Stimulated activated CD8-positive, alpha-beta memory T cell treated with anti-CD3 and anti-CD28 coated beads, Interleukin-15, amount 100 ng/mL, for 48 hours (primary cell): ENCODE measurements at regions not wholly inside any gene's neighbourhood (a gene's known extent, or its start where the extent isn't known, plus 50 kb on each side); places are given as distances from the start of the nearest gene placed in this dataset.
"Not testable (repeated sequence)": the region's sequence is repeated elsewhere in the genome, so short reads cannot be mapped to it uniquely, and the experiment has no call there.

Source experiments
- DNase-seq, 2 donors: peaks; one replicate each; pipeline ENCODE4 v3.0.0-alpha.2; 2020; ENCODE audit warnings: low read depth in 2 of 2

DNA sequence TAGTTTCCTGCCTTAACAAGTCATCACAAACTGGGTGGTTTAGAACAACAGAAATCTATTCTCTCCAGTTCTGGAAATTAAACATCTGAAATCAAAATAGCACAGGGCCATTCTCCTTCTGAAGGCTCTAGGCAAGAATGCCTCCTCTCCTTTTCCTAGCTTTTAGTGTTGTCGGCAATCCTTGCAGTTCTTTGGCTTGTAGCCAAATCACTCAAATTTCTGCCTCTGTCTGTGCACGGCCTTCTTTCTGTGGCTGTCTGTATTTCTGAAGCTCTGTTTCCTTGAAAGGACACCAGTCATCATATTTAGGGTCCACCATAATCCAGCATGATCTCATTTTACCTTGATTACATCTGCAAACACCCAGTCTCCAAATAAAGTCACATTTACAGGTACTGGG, 795.5 kb downstream of the METTL15 start:
- no peak for DNase-seq

DNA sequence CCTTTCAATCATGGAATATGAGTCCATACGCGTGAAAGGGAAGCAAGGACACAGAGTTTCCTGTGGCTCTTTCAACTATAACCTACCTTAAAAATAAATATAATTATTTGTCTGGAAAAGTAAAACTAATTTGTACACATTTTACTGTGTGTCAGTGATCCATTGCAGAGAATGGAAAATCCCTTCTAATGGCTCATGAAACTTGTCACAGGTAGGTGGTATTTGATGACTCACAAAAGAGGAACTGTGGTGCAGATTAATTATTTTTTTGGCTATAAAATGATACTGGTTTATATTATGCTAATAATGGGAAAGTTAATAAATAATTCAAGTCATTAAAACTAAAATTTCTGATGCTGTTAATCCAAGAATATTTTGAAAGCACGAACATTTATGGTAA, 792.2 kb downstream of the METTL15 start:
- DNase-seq, result no peak

DNA sequence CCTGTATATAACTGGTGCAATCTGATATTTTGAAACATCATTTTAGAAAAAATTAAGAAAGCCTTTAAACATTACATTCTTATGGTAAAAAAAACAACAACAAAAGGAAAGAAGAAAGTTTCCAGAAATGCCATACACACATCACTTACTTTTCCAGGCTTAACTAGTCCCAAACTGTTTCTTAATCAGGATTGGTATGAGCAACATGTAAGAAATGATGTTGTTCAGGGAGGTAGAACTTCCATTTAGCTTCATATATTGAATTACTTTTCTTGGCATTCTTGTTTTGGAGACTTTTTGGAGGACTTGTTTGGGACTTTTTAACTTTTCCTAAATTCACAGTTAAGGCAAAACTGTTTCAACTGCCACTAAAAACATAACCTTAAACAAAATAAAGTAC, 791.5 kb downstream of the METTL15 start:
- no peak for DNase-seq

DNA sequence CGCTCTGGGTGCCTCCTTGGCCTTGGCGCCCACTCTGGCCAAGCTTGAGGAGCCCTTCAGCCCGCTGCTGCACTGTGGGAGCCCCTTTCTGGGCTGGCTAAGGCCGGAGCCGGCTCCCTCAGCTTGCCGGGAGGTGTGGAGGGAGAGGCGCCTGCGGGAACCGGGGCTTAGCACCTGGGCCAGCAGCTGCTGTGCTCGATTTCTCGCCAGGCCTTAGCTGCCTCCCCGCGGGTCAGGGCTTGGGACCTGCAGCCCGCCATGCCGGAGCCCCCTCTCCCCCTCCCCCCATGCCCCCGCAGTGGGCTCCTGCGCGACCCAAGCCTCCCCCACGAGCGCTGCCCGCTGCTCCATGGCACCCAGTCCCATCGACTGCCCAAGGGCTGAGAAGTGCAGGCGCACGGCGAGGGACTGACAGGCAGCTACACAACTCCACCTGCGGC, 782.4 kb downstream of the METTL15 start:
- DNase-seq, result not testable (repeated sequence)

DNA sequence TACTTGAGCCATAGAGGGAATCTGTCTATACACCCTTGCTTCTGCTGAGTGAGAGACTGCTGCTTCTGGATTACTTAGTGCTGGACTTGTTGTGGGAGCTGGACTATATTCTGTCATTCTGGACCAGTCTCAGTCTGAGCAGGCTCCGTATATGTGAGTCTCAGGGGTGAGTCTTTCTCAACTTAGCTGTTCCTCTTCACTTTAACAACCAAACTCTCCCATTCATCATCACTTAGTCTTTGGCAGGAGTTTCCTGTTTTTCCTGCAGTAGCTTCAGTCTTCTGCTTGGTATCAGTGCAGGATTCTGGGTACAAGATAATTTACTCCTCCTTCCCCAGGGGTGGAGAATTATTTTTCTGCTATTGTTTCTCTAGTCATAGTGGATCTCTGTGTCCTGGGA, 779.5 kb downstream of the METTL15 start:
- no peak for DNase-seq

DNA sequence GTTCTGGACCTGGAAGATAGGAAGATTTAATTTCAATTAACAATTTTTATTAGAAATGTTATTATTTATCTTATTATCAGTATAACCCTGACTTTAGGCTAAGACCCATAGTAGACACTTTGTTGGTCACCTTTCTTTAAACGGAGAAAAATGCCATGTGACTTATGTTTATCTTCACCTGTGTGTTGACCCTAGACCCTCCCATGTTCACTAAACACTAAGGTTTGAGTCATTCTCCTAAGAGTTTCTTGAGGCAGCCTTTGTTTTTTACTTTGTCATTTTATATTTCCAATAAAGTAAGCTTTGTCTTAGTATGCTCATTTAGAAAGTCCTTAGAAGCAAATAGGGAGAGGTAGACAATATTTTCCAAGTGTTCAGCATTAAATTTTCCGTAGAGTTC, 771.7 kb downstream of the METTL15 start:
- DNase-seq, result no peak

DNA sequence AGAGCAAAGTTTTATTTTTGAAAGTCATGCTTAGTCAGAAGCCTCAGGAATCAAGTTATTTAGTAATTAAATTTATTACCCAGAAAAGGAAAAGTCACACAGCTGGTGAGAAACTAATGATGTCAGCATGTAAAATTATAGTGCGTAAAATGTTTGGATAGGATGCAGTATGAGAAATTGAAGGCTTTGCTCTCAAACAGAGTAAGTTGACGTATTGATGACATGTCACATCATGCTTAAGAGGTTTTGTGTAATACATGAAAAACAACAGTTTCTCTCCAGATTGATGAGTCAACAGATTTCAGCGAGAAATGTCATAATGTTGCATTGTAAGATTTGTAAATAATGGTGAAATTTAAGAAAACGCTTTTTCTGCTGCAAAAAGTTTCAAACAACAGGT, 769.8 kb downstream of the METTL15 start:
- DNase-seq, result no peak

DNA sequence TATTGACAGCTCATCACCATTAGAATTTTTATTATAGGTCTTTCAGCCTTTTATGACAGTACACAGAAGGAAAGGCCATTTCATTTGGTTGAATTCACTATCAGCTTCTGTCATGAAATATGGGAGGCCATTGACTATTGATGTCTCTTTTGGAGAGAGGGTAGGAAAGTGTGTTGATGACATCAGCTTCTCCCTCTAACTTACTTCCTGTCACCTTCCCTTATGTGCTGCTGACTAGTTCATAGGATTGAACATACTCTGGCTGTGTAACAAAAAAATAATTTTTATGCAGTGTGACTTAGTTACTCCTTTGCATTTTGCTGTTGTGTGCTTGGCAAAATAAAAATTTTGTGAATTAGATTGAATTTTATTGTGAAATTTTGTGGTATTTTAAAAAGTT, 769.2 kb downstream of the METTL15 start:
- no peak for DNase-seq

DNA sequence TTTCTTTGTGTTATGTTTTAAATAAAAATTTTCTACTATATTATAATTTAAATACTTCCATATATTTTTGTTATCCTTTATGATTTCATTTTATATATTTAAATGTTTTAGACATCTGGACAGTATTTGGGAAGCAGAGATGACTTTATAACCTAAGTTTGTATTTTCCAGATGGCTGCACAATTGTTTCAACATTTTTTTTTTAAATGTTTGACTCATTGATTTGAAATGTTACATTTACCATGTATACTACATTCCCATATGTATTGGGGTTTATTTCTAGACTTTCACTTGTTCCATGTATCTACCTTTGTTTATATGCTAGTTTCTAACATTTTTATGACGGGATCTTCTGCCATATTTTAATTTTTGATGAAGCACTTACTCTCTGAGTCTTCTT, 766.5 kb downstream of the METTL15 start:
- no peak for DNase-seq

DNA sequence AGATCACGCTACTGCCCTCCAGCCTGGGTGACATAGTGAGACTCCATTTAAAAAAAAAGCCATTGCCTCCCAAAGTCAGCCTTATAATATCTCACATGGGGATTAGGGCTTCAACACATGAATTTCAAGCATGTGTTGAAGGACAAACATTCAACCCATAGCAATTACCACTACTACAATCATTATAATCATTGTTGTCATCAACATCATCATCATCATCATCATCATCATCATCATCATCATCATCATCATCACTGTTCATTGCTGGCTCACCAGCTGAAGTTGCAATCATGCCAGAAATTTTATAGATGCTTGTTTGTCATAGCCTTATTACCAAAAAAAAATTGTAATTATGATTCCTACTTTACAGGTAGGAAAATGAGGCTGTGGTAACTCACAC, 762.9 kb downstream of the METTL15 start:
- DNase-seq, result no peak

DNA sequence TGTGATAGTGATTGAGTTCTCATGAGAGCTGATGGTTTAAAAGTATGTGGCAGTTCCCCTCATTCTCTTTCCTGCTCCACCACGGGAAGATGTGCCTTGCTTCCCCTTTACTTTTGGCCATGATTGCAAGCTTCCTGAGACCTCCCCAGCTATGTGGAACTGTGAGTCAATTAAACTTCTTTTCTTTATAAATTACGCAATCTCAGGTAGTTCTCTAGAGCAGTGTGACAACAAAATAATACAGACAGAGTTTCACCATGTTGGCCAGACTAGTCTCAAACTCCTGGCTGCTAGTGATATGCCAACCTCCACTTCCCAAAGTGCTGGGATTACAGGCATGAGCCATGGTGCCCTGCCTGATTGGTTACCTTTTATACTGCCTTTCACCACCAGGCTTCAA, 755.2 kb downstream of the METTL15 start:
- DNase-seq, result no peak

DNA sequence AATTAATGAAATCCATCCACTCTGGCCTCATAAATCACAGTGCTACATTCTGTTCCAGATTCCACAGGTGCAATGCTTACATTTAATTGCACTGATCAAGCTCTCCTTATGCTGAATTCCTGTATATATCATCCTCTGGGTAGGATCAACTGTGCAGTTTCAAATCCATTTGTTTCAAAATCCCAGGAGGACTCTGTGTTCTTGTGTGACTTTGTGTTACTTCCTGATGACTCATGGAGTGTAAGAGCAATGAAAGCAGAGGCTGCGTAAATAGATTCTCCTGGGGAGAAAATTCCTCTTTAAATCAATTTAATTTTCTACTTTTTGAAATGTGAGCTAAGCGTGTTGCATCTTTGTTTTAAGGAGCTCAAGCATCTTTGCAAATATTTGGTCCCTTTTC, 752.7 kb downstream of the METTL15 start:
- no peak for DNase-seq

DNA sequence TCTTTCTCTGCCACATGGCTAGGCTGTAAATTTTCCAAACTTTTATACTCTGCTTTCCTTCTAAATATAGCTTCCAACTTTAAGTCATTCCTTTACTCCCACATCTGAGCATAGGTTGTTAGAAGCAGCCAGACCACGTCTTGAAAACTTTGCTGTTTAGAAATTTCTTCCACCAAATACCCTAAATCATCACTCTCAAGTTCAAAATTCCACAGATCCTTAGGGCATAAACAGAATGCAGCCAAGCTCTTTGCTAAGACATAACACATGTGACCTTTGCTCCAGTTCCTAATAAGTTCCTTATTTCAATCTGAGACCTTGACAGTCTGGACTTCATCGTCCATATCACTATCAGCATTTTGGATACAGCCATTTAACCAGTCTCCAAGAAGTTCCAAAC, 749.9 kb downstream of the METTL15 start:
- DNase-seq, result no peak

DNA sequence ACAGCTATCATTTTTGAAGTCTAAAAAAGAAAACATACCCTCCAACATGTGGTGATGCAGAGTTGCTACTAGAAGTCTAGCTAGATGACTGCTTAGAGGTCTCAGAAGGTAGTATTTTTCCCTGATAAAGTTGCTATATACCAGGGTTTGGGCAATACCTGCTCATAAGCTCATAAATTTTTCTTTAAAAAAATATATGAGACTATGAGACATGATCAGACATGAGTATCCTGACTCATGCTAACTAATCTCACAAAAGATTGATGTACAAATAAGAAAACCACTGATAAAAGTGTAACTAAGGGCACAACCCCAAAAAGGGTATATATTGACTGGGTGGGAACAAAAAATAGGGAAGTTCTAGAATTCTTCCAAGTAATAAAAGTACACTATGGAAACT, 740.9 kb downstream of the METTL15 start:
- no peak for DNase-seq

DNA sequence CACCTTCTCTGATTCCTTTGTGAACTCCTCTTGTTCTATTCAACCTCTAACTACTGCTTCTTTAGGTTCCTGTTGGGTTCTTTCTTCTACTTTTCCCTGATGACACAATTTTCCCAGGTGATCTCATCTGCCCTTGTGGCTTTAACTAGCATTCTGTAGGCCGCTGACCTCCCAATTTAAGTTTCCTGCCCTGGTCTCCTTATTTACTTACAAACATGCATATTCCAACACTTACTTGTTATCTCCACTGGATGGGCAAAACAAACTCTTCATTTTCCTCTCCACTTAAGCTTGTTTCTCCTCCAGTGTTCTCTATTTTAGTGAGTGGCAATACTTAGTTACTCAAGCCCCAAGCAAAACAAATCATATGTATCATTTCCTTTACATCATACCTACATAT, 734.5 kb downstream of the METTL15 start:
- no peak for DNase-seq

DNA sequence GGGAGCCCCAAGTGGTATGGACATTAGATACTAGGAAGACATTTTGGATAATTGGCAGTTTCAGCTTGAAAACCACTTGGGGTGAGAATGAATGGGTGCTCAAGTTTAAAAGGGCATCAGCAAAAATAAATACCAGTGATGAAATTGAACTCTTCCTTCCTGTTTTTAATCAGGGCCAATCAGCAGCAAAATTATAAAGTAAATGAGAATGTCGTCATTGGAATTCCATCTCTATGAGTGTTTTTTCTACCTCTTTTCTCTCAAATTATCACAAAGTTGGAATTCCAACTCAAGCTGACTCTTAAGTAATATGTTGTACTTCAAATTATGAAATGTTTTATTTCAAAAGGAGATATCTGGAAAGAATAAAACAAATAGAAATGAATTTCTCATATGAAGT, 730.6 kb downstream of the METTL15 start:
- no peak for DNase-seq

DNA sequence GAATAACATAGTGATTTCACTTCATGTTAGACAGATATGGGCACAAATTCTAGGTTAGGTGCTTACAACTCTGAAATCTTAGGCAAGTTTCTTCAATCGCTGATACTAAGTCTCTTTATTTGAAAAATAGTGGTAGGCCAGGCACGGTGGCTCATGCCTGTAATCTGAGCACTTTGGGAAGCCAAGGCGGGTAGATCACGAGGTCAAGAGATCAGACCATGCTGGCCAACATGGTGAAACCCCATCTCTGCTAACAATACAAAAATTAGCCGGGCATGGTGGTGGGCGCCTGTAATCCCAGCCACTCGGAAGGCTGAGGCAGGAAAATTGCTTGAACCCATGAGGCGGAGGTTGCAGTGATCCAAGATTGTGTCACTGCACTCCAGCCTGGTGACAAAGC, 729.4 kb downstream of the METTL15 start:
- DNase-seq, result no peak

DNA sequence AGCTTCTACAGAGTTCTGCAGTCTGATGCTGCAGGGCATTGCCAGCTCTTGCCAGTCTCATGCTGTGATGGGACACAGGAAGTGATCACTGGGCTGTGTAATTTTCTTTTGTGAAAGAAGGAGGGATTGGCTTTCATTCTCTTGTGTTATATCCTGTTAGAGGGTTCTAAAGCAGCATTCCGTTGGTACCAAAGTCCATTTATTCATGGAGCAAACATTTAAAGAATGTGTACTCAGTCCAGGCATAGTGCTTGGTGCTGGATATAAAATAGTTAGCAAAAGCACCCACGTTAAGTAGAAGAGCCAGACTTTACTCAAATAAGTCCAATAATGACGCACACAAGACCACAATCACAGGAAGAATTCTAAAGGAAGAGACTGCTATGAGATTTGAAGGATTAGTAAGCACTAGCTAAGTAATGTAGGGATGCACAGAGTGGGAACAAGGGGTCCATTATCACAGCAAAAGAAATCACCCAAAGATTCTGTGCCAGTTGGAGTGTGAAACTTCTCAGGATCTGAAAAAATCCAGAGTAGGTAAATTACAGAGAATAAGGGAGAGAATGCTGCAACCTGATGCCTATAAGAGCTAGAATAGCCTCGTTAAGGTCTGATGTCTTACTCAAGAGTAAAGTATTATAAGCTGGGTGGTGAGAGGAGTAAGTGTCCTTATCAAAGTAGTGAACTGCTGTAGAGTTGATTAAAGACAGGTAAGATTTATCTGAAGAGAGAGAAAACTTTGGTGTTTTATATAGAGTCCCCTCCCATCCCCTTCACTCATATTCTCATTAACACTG, 728.3 kb downstream of the METTL15 start:
- DNase-seq, result no peak

DNA sequence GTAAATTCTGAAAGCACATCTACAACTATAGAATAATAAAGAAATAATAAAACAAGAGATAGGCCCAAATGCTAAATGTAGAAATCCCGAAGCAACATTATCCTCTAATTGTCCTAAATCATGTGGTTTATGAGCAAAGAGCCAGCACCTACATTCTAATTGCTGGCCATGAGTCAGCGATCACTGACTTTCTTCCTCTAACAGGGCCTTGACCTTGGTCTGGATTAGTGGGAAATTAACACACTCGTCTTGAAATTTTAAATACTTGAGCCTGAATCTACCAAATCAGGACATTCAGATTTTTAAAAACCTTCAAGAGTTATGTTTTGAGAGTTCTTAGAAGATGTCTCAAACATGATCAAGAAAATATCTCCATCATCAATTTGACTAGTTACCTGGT, 727.6 kb downstream of the METTL15 start:
- DNase-seq, result no peak

DNA sequence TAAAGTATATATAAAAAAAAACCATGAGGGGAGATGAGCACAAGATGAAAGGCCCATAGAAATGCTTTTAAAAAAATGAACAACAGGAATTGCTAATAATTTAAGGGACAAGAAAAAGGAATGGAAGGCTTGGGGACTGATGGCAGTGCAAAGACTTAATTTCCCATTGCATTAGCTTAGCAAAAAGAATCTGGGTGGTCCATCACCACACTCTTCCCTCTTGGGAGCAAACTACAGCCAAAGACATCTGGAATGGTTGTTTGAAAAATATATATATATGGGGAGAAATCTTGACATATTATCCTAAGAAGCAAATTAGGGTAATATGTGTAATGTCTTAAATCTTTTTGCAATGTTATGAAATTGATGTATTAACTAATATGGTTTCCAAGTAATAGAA, 727.1 kb downstream of the METTL15 start:
- DNase-seq, result no peak

DNA sequence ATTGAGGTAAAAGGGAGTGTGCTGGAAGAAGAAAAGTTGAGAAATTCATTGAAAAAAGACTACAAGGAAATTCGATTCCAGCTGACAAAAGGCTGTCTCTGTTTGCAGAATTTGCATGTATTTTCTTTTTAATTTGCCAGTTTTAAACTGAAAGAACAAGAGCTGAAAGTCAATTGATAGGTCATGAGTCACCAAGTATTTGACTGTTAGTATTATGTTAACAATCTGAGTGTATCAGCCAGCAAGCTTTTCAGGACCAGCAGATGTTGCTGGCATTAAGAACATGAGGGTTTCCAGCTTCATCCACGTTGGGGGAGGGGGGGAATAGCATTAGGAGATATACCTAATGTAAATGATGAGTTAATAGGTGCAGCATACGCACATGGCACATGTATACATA, 726.7 kb downstream of the METTL15 start:
- no peak for DNase-seq

DNA sequence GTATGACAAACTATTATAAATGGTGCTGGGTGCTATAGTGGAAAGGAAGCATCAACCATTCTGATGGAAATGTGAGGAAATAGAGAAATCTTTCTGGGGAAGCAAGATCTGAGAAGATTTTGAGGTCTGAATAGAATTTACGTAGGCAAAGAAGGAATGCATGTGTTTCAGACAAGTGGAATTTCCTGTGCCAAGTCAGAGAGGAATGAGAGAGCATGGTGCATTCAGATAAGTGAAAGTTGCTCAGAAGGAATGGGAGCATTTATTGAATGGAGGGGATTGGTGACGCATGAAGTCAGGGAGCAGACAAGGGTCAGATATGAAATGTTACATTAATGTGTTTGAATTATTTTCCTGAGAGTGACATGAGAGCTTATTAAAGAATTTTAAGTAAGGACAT, 725.5 kb downstream of the METTL15 start:
- no peak for DNase-seq

DNA sequence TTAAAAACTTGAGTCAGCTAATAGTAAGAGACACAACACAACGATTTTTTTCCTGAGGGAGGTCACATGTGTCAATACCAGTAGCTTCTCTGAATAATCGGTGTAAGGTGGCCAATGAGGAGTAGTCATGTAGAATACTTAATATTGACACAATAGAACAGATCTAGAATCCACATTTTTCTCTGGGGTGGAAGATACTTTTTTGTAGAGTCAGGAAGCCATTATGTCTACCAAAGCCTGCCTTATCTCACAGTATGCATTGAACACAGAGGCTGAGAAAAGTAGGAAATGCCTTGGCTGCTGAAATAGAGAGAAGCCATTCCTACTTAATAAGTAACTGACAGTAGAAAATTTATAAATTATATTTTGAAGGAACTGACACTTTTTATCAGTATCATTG, 725.0 kb downstream of the METTL15 start:
- DNase-seq, result no peak

DNA sequence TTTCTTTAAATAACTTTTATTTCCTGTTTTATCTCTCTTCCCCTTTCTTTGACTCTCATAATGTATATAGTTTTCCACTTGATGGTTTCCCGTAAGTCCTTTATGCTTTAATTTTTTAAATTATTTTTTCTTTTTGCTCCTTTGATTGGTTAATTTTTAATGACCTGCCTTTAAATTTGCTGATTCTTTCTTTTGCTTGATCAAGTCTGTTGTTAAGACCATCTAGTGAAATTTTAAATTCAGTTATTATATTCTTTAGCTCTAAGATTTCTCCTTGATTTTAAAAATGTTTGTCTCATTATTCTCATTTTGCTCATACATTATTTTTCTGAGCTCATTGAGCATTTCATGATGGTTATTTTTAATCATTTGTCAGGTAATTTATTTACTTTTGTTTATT, 718.6 kb downstream of the METTL15 start:
- DNase-seq, result no peak
